OCI-LY3 (cell line): ENCODE measurements at regions not wholly inside any gene's neighbourhood (a gene's known extent, or its start where the extent isn't known, plus 50 kb on each side); places are given as distances from the start of the nearest gene placed in this dataset.

Experiments
- EZH2phosphoT487 ChIP-seq: fragments of 200-600 bp; shearing (Covaris generic); IDR thresholded peaks from 2 replicates; pipeline ENCODE4 v1.6.1; 2018; ENCODE audit warnings: antibody characterized with exemption, mixed run types, low read depth
- TF ChIP-seq, protein P1 (sequence below): fragments of 200-600, 300-600 bp; sonication (generic); IDR thresholded peaks from 2 replicates; pipeline ENCODE4 v1.5.1; 2014; ENCODE audit warnings: antibody characterized with exemption, low read length, low read depth

DNA sequence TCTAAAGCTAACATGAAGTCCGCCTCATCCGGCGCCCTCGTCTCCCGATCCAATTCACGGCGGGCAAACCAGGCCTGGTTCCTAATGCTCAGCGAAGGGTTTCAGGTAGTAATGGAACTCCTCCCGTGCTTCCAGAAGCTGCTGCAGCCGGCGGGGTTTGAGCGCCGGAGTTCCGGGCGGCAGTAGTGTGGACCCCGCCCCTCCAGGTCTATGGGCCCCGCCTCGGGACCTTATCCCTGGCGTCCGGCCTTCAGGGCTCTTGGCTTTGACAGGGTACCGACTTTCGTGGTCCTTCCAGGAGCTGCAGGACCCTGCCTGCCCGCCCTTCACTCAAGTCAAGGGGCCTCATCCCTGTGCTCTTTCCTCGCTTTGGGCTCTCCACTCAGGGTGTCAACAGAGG, 304.1 kb downstream of the FAM72C start:
- TF ChIP-seq, protein P1, sequence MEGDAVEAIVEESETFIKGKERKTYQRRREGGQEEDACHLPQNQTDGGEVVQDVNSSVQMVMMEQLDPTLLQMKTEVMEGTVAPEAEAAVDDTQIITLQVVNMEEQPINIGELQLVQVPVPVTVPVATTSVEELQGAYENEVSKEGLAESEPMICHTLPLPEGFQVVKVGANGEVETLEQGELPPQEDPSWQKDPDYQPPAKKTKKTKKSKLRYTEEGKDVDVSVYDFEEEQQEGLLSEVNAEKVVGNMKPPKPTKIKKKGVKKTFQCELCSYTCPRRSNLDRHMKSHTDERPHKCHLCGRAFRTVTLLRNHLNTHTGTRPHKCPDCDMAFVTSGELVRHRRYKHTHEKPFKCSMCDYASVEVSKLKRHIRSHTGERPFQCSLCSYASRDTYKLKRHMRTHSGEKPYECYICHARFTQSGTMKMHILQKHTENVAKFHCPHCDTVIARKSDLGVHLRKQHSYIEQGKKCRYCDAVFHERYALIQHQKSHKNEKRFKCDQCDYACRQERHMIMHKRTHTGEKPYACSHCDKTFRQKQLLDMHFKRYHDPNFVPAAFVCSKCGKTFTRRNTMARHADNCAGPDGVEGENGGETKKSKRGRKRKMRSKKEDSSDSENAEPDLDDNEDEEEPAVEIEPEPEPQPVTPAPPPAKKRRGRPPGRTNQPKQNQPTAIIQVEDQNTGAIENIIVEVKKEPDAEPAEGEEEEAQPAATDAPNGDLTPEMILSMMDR, result no peak
- TF ChIP-seq EZH2phosphoT487, result no peak
